Fibroblast of skin of right biceps (primary cell): ENCODE measurements at regions not wholly inside any gene's neighbourhood (a gene's known extent, or its start where the extent isn't known, plus 50 kb on each side); places are given as distances from the start of the nearest gene placed in this dataset.
"Not testable (repeated sequence)": the region's sequence is repeated elsewhere in the genome, so short reads cannot be mapped to it uniquely, and the experiment has no call there.

Experiments
- DNase-seq: peaks from one replicate; pipeline ENCODE4 v3.0.0-alpha.2; 2013

- no peak for DNase-seq
These were observed 483.6 kb upstream of the EPHA6 start for GRCh38 chr3:96330795-96331194.

- no peak for DNase-seq
These were observed 483.1 kb upstream of the EPHA6 start for GRCh38 chr3:96331341-96331740.

- DNase-seq, result no peak
These were observed 479.6 kb upstream of the EPHA6 start for GRCh38 chr3:96334779-96335178.

GRCh38 chr3:96347289-96347688, 467.1 kb upstream of the EPHA6 start:
- no peak for DNase-seq

GRCh38 chr3:96351598-96351997, 462.8 kb upstream of the EPHA6 start:
- not testable (repeated sequence) for DNase-seq

- DNase-seq, result no peak
These were observed 460.3 kb upstream of the EPHA6 start for GRCh38 chr3:96354106-96354505.

GRCh38 chr3:96354742-96355141, 459.7 kb upstream of the EPHA6 start:
- DNase-seq, result no peak

GRCh38 chr3:96361241-96361640, 453.2 kb upstream of the EPHA6 start:
- DNase-seq, result no peak

GRCh38 chr3:96370637-96371036, 443.8 kb upstream of the EPHA6 start:
- no peak for DNase-seq

GRCh38 chr3:96410006-96410730, 404.2 kb upstream of the EPHA6 start:
- DNase-seq, result no peak

- no peak for DNase-seq
These were observed 397.7 kb upstream of the EPHA6 start for GRCh38 chr3:96416549-96417255.

GRCh38 chr3:96428097-96428496, 386.3 kb upstream of the EPHA6 start:
- DNase-seq, result no peak

- DNase-seq, result no peak
These were observed 384.3 kb upstream of the EPHA6 start for GRCh38 chr3:96430079-96430478.

GRCh38 chr3:96434651-96435050, 379.7 kb upstream of the EPHA6 start:
- no peak for DNase-seq

GRCh38 chr3:96449346-96449745, 365.0 kb upstream of the EPHA6 start:
- no peak for DNase-seq

- no peak for DNase-seq
These were observed 364.6 kb upstream of the EPHA6 start for GRCh38 chr3:96449803-96450202.

GRCh38 chr3:96450699-96451098, 363.7 kb upstream of the EPHA6 start:
- DNase-seq, result no peak

- no peak for DNase-seq
These were observed 348.9 kb upstream of the EPHA6 start for GRCh38 chr3:96465521-96465920.

- no peak for DNase-seq
These were observed 348.0 kb upstream of the EPHA6 start for GRCh38 chr3:96466441-96466840.

- no peak for DNase-seq
These were observed 346.8 kb upstream of the EPHA6 start for GRCh38 chr3:96467639-96468038.

GRCh38 chr3:96478496-96478895, 335.9 kb upstream of the EPHA6 start:
- DNase-seq, result peak; percentile 17

GRCh38 chr3:96480881-96481280, 333.5 kb upstream of the EPHA6 start:
- DNase-seq, result no peak

- DNase-seq, result peak; percentile 52
These were observed 331.2 kb upstream of the EPHA6 start for GRCh38 chr3:96483191-96483590.

GRCh38 chr3:96483781-96484180, 330.6 kb upstream of the EPHA6 start:
- DNase-seq, result no peak

GRCh38 chr3:96488708-96489107, 325.7 kb upstream of the EPHA6 start:
- no peak for DNase-seq
